ENCODE measurements at regions not wholly inside any gene's neighbourhood (a gene's known extent, or its start where the extent isn't known, plus 50 kb on each side); places are given as distances from the start of the nearest gene placed in this dataset.

- TF ChIP-seq CTCF (conservative IDR thresholded peaks at IDR 0.05 in 1 of 2, IDR thresholded peaks at IDR 0.05 in 1 of 2; ENCODE audit: low read depth in 1 of 2, low read length in 2 of 2), result no peak
- no peak for TF ChIP-seq EZH2 (IDR thresholded peaks at IDR 0.05; ENCODE audit: low read length, missing control alignments)
Observed at GRCh38 chr14:53875324-53875897, 81.2 kb downstream of the BMP4 start.

All from fibroblast of lung (primary cell).